HG03025 (cell line): ENCODE measurements at regions not wholly inside any gene's neighbourhood (a gene's known extent, or its start where the extent isn't known, plus 50 kb on each side); places are given as distances from the start of the nearest gene placed in this dataset.
A peak's percentile ranks its signal among the peaks of the same experiment; 100 is the strongest.

Experiments used
- ATAC-seq: cut with Tn5 transposase; IDR thresholded peaks from one replicate; pipeline ENCODE4 v1.9.1; 2021; ENCODE audit warnings: mild to moderate bottlenecking, moderate library complexity; ENCODE audit not compliant: unreplicated experiment, low FRiP score

DNA sequence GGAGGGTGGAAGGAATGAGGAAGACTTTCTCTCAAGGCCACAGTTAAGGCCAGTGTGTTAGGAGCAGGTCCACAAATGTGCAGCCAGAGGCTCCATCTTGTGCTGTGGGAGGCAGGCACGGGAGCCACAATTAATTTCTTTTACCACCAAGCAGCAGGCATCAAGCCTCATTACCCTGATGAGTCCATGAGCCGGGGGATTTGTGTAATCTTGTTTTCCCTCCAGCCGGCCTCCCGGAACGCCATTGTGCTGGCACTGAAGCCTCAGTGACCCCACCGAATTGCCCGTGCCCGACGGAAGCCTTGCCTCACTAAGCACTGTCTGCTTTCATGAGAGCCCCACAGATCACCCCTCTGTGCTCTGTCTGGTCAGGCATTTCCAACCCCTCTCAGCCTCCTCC is 154.7 kb upstream of the STX18 start:
- no peak for ATAC-seq

DNA sequence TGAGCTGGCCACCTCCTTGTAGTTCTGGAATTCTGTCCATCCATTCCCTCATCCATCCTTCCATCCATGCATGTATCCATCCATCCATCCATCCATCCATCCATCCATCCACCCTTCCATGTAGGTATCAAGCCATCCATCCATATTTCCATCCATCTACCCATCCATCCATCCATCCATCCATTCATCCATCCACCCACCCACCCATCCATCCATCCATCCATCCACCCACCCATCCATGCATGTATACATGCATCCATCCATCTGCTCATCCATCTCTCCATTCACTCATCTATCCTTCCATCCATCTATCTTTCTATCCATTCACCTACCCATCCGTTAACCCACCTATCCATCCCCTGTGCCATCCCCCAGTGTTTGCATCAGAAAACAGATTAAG is 153.6 kb upstream of the STX18 start:
- ATAC-seq = no peak

DNA sequence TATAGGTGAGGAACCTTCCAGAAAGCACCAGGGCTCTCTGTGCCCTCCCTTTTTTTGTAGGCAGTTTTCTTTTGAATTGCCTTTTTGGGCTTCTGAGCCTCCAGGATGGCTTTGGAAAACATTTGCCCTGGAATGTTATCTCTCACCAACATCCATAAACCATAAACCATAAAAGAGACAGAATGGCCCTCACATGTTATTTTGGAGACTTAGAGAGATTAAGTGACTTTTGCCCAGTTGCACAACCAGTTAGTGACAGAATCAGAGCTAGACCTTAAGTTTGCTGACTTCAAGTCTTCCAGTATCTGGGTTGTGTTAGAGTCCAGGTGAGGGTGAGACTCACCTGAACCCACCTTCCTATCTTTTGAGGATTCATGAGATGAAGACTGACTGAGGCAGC is 153.0 kb upstream of the STX18 start:
- no peak for ATAC-seq

DNA sequence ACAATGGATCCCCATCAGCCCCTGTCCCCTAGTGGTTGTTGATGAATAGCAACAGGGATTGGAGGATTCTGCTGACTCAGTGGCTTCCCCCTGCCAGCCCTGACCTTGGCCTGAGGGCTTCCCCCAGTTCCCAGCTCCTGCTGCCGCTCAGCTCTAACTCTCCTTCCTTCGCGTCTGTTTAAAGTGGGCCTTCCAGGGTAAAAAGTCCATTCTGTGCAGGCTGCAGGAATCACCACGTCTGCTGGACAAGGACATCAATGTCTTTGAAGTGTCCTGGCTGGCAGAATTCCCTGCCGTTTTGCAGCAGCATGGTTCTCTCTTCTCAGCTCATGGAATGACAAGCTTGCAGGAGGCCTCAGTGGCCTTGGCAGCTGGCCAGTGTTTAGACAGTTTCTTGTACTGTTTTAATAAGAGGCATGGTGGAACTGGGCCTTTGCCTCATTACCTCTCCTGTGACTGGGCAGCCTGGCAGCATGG is 152.5 kb upstream of the STX18 start:
- ATAC-seq = no peak

DNA sequence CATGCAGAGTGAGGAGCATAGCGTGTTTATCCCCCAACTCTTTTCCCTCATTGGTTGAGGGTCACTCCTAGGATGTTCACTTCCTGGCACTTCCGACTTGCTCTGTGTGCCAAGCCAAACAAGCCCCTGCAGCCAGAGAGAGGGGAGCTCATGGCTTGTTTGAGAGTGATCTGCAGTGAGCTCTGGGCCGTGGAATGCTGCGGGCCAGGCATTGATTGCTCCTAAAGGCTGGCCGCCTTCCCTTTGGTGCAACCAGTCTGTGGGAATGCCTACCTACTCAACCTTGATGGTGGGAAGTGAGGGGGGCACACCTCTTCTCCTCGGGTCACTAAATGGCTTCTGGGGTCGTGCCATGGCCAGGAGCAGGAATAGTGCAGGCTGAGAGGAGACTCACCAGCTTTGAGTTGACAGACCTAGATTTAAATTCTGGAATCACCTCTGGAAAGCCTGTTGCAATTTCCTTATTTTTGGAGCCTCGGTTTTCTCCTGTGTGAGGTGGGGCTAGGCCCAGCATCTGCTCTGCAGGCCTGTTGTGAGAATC is 152.0 kb upstream of the STX18 start:
- no peak for ATAC-seq

DNA sequence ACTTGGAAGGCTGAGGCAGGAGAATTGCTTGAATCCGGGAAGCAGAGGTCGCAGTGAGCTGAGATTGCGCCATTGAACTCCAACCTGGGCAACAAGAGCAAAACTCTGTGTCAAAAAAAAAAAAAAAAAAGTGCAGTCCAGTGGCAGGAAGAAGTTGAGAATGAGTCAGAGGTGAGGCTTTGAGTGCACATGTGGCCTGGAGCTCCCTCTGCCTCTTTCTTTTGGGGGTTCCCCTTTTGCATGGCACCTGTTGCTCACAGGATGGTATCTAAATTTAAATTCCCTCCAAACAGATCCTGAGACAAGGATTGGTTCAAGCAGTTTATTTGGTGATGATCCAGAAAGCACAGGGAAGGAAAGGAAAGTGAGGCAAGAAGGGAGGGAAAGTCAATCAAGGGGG is 151.4 kb upstream of the STX18 start:
- ATAC-seq = no peak

DNA sequence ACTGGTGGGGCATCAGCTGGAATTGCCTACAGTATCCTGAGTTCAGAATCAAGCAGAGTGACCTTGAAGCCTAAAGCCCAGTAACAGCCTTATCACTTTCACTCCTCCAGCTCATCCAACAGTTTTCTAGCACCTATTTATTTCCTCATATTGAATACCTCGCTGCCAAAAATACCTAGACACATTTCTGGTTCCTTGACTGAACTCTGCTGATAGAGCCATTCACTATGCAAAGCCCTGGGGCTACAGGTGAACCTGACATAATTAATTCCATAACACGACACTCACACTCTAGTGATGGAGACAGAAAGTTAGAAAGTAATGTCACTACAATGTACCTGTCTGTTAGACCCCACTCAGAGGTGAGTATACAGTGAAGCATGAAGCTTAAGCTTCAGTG is 149.0 kb upstream of the STX18 start:
- ATAC-seq = no peak

DNA sequence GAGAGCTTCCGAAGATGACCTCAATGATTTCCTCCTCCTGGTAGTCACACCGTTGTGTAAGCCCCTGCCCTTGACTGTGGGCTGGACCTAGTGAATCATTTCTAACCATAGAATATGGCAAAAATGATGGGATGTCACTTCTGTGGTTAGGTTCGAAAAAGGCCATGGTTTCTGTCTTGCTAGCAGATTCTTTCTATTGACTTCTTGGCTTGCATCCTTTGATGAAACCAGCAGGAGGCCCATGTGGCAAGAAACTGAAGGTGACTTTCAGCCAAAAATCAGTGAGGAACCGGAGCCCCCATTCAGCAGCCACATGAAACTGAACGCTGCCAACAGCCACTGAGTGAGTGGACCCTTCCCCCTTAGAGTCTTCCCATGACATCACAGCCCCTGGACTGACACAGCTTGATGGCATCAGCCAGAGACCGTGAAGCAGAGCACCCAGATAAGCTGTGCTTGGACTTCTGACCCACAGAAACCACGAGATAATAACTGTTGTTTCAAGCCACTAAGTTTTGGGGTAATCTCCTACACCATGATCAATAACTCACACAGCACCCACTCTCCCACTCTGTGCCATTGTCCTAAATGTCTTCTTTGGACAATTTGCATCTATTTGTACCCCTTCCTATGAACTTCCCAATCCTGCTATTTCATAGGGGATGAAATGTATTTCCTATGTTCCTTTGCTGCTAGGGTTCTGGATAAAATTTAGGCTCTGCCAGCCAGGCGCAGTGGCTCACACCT is 148.0 kb upstream of the STX18 start:
- peak; percentile 84 for ATAC-seq

DNA sequence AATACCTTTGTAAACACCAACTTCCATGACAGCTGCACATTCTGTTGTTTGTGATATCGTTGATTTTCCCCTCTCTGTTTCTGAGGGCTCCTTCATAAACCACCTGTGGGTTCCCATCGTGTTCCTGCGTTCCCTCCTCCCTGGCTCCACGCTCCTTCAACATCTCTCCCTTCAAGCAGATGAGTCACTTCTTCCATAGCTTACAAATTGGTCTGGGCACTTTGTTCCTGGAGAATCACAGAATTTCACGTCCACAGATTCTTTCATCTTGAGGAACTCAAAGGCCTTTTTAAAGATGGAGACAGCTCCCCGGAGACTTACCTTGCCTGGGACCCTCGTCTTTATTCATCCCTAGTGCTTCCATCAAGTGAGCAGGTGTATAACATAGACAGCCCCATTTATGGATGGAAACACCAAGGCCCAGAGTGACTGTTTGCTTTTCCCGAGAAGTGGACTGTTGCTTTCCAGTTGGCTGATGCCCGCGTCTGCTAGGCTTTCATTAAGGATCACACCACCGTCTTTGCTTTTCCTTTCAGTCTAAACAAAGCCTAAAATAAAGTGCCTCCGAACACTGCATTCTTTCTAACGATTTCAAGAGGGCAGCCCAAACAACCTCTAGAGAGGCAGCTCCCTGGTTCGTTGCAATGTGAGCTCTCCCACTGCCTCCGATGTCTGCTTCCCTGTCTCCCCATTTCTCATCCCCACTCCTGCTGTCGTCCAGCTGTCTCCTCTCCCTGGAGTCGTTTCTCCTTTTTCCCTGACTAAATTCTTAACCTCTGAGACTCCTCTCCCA is 146.3 kb upstream of the STX18 start:
- no peak for ATAC-seq

DNA sequence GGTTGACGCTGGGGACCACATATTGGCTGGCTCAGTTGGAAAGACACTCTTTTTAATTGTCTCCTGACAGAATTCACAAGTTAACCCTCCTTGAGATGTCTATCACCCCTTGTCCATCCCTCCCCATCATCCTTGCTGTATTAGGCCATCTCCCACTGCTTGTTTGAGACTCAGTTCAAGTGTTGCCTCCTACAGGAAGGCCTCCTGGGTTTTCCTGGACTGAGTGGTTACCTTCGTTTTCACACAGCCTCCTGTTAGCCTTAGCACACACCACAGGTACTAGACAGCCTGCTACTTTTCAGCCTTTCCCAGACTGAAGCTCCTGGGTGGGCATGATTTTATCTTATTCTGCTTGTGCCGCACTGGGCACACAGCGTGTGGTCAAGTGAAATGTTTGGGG is 145.3 kb upstream of the STX18 start:
- no peak for ATAC-seq

DNA sequence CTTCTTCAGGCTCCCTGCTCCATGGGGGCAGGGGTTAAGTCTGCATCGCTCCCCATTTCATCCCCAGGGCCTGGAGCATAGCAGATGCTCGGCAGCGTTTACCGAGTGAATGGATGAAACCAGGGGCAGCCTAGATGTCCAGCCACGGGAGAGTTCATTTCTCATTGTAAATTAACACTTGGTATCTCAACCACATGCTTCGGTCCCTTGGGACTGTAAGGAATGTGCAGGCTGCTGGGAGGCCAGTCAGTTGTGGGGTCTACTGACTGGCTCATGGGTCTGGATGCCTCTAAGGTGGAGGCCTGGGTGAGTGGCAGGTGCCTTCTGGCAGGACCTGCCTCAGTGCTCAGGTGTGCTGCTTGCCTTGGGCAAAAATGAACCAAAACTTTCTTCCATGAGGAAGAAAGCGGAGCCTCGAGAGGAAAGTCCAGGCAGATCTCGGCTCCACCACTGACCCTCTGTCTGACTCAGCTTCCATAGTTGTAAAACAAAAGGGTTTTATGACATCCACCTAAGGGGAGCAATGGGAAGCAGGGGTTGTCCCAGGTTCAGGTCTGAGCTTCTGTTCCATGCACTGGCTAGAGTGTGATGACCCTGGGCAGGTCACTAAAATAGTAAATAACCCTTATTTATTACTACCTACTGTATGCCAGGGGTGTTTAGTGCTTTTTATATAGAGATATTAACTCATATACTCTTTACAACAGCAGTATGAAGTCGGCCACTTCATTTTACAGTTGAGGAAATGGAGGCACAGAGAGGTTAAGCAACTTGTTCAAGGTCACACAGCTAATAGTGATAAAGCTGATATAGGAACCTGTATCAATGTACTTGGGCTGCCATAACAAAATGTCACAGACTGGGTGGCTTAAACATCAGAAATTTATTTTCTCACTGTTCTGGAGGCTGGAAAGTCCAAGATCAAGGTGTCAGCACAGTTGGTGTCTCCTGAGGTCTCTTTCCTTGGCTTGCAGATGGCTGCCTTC is 144.3 kb upstream of the STX18 start:
- ATAC-seq = no peak

DNA sequence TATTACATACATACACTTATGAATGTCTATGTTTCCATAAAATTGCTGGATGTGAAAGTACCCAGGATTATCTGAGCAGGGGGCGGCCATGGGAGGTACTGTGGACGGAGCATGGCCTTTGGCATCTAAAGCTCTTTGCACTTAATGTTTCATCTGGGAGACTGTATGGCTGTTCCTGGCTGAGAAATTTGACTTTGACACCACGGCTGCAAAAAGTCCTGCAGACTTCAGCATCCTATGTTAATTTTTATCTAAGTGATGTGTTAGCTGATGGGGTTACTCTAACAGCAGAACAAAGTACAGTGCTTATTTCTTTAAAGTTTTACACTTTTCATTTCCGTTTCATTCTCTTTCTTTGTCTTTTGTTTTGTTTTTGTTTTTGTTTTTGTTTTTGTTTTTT is 139.8 kb upstream of the STX18 start:
- no peak for ATAC-seq

DNA sequence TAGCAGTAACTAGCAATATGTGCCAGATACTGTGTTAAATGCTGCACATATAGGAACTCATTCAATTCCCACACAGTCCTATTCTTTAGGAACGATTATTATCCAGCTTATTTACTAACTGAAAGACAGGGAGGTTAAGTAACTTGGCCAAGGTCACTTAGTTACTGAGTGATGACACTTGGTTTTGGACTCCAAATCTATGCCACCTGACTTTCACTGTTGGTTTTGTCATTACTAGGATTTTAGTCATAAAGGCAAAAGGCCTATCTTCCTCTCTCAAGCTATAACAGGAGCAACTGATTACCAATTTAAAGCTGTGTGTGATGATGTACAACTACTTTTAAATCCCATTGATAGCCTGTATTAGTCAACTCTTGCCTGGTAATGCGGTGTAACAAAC is 138.9 kb upstream of the STX18 start:
- no peak for ATAC-seq

DNA sequence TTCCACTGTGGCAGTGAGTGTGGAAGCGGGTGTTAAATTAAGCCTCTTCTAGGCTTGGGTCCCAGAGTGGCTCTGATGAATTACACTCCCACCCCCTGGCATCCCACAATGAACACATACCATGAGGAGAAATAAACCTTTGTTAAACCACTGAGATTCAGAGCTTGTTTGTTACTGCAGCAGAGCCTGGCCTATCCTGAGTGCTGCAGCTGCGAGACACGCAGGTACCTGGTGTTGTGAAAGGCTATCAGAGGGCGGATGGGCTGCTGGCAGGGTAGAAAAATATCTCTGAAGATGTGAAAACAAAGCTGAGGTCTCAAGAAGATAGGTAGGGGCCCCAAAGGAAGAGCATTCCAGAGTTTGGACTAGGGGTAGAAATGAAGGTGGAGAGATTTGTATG is 138.4 kb upstream of the STX18 start:
- no peak for ATAC-seq

DNA sequence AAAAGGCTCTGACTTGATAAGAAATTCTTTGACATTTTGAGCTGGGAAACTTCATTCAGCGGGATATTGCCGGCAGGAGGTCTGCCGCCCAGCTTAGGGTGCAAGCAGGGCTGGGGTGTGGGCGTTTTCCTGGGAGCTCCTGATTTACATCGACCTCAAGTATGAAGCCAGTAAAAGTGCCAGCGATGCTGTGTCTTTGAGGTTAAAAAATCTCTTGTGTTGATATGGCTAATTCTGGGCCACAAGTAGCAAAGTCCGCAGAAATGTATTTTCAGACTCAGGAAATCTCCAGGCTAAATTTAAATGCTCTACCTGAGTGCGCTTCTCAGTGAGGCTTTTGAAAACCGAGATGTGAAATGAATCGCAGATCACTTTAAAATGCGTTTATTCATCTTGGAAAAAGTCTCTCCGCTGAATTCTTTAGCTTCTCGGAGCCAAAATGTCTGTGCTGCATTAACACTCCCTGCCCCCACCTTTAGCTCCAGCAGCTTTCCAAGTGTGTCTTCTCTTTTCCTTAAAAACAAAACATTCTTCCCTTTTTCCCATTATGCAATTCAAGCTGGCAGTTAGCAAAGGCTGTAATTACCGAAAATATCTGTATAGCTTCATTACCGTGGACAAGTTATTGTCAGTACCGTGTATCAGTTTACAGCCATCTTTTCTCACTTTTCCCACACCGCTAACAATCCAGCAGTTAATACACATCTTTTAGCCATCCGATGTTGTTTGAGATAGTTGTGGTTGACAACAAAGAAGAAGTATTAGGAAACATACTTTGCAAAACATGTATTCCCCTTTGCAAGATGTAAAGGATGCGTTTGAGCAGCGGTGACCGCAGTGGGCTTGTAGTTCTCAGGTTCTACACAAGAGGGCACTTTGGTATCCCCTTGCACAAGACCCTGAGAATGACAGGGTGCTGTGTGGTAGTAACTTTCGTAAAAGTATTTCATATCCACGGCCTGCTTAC is 136.0 kb upstream of the STX18 start:
- no peak for ATAC-seq

DNA sequence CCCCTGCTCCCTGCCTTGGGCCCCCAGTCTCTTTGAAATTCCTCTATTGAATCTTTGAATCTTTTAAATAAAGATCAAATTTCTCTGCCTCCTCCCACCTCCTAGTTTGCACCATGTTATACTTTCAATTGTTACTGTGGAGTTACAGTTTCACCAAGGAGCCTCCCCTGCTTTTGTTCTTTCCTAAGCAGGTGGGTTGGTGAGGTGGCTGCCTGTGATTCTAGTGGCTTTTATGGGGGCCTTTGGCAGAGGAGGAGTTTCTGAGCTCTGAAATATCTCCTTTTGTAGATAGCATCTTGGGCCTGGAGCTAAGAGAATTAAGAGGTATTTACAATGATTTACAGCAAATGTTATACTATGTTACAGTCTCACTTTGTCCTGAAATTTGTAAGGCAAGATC is 133.8 kb upstream of the STX18 start:
- no peak for ATAC-seq

DNA sequence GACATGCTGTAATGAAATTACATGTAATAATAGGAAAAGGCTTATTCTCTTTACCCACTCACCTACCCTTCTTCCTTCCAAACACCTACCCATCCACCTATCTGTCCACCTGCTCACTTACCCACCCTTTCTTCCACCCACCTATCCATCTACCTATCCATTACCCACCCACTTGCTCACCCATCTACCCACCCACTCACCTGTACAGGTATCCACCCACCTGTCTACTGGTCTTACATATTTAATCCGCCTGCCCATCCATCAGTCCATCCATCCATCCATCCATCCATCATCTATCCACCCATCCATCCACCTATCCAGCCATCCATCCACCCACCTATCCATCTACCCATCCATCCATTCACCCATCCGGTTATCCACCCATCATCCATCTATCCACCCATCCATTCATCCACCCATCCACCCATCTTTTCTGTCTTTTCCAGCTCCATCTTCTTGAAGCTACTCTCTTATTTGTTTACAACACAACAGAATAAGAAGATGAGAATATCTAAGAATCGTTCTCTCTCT is 133.3 kb upstream of the STX18 start:
- no peak for ATAC-seq

DNA sequence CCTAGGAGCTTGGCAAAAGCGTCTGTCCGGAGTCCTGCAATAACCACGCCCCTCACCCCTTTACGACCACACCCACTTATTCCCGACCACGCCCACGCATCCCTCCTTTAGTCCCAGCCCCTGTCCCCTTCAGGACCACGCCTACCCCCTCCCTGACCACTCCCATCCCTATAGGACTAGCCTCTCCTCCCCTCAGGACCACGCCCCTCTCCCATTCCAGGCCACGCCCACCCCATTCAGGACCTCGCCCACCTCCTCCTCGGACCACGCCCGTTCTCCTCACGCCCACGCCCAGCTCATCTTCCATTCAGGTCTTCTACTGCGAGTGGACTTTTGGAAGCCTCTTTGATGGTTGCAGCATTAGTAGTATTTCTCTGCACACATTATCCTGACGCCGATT is 131.2 kb upstream of the STX18 start:
- no peak for ATAC-seq

DNA sequence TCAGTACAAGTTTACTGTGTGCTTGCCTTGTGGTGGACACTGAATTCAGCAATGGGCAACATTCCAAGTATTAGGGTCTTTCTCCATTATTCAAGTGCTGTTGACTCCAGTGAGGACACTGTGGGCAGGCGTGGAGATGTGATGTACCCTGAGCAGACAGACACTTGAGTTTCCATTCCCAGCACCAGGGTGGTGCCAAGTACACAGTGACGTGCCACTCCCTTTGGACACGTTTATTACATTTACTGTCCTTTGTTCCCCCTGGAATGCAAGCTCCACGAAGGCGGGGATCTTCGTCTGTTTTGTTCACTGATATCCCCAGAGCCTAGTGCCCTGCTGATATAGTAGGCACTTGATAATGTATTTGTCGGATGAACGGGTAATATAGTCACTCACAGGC is 130.6 kb upstream of the STX18 start:
- ATAC-seq = no peak
